22Rv1 (cell line): ENCODE measurements at regions not wholly inside any gene's neighbourhood (a gene's known extent, or its start where the extent isn't known, plus 50 kb on each side); places are given as distances from the start of the nearest gene placed in this dataset.

Experiments used
- CTCF ChIP-seq: fragments of 450-650 bp; IDR thresholded peaks from 2 replicates; pipeline ENCODE4 v1.5.1; 2017; ENCODE audit warnings: mild to moderate bottlenecking
- ZFX ChIP-seq: fragments of 450-650 bp; IDR thresholded peaks from 2 replicates; pipeline ENCODE4 v1.6.1; 2017; ENCODE audit warnings: antibody characterized with exemption, borderline replicate concordance

GRCh38 chr7:132652507-132652906 lies 76.2 kb upstream of the PLXNA4 start:
- TF ChIP-seq CTCF: no peak
- no peak for TF ChIP-seq ZFX
